GM12872 (cell line): ENCODE measurements at regions not wholly inside any gene's neighbourhood (a gene's known extent, or its start where the extent isn't known, plus 50 kb on each side); places are given as distances from the start of the nearest gene placed in this dataset.

Source experiments
- TF ChIP-seq, protein P1 (sequence below): IDR thresholded peaks from 3 replicates; pipeline ENCODE4 v1.5.1; 2011; ENCODE audit warnings: low read depth, mild to moderate bottlenecking, low read length, moderate library complexity; ENCODE audit not compliant: insufficient read depth

DNA sequence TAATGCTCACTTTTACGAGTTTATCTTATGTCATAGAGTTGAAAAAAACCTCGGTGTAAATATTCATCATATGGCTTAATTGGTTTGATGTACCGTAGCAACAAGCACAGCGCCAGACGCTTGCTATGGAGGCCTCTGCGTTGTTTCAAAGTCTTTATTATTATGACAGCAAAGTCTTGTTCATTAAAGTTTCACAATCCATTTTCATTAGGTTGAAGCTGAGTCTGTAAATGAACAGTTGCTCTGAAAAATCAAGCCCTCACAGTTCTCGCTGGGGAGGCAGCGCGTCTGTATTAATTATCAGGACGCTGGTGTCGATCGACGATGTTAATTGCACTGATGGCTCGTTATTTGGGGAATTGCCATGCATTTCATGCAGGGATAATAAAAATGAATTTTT, 185.6 kb downstream of the INSC start:
- TF ChIP-seq, protein P1, sequence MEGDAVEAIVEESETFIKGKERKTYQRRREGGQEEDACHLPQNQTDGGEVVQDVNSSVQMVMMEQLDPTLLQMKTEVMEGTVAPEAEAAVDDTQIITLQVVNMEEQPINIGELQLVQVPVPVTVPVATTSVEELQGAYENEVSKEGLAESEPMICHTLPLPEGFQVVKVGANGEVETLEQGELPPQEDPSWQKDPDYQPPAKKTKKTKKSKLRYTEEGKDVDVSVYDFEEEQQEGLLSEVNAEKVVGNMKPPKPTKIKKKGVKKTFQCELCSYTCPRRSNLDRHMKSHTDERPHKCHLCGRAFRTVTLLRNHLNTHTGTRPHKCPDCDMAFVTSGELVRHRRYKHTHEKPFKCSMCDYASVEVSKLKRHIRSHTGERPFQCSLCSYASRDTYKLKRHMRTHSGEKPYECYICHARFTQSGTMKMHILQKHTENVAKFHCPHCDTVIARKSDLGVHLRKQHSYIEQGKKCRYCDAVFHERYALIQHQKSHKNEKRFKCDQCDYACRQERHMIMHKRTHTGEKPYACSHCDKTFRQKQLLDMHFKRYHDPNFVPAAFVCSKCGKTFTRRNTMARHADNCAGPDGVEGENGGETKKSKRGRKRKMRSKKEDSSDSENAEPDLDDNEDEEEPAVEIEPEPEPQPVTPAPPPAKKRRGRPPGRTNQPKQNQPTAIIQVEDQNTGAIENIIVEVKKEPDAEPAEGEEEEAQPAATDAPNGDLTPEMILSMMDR, result no peak

DNA sequence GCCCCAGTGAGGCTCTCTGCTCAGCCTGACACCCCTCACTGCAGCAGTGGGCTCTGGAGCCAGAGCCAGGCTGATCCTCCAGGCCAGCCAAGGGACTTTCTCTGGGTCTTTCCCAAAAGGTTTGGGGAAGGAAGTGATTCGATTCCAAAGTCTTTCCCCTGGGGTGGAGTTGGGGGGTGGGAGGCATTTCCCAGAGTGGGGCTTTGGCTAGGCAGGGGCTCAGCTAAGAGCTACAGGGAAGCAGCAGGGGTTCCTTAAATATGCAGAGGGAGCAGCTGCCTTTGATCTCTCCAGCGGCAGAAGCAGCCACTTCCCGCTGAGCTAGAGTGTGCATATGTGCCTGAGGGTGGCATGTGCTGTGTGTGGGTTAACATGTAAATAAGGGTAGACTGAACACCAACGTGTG, 192.9 kb downstream of the INSC start:
- TF ChIP-seq, protein P1, result no peak

DNA sequence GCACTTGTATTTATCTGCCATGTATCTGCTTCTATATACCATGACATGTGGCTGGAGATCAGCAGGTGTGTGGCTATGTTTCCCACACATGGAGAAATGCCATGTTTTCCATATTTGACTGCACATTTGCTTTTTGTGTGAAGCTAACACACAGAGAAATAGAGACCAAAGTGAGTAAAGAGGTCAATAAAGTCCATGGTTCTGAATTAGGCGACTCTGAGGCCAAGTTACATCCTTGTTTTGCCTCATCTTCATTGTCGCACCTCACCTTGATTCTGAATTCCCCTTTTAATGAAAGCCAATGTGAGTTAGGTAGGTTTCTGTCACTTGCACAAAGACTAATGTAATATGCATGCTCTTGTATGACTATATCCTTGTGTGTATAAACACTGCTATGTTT, 194.1 kb downstream of the INSC start:
- TF ChIP-seq, protein P1, result no peak

DNA sequence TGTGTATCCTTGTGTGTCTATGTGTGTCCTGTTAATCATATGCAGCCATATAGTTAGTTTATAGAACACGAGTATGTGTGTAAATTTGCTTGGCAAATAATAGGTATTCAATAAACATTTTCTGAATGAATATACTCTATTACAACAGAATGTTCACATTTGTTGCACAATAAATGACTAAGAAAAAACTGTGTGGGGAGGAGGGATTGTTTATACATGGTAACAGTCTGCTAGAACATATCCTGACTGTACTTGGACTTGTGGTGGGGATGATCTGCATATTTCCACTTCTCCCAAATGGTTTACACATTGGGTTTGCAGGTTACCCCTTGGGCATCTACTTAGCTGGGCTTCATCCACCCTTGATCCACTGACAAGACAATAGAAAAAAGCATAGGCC, 194.6 kb downstream of the INSC start:
- TF ChIP-seq, protein P1, result no peak

DNA sequence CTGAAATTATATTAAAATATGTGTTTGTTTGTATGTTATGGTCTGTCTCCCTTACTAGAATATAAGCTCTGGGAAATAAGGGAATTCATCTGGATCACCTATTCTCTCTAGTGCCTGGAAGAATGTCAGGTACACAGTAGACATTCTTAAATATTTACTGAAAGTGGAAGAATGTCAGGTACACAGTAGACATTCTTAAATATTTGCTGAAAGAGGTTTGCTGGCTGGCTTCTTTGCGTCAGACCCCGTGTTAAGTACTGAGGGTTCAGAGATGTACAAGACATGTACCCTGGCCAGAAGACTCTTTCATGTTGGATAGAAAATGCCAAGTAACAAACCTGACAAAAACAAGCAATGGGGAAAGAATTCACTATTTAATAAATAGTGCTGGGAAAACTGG, 199.1 kb downstream of the INSC start:
- TF ChIP-seq, protein P1, result no peak

DNA sequence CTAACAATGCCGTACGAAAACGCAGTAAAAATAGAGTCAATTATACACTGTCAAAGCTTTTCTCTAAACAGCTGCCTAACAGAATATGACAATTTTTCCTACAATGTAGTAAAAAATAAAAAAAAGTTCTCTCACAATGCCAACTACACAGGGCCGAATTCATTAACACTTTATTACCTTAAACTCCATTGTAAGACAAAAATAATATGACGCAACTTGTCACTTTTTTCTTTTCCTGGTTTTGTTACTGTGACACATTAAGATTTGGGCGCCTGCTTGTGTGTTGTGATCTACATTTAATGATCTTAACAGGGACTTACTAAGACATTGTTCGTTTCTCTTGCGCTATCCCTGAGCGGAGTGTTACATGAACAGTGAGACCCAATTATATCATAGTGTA, 204.1 kb downstream of the INSC start:
- TF ChIP-seq, protein P1, result no peak

DNA sequence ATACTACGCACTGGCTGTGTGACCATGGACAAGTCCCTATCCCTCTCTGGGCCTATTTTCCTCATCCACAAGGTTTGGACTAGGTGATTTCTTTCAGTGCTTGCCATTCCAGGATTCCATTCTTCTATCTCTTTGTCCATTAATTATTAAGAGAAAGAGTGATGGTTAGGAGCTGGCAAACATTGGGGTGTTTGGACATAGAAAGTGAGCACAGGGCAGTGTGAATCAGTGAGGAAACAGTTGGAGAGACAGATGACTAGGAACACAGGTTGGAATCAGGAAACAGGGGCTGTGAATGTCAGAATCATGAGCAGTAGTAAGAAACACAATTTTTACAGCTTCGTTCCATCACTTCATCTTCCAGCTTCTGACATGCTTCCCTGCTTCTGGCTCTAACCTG, 211.8 kb downstream of the INSC start:
- TF ChIP-seq, protein P1, result no peak

DNA sequence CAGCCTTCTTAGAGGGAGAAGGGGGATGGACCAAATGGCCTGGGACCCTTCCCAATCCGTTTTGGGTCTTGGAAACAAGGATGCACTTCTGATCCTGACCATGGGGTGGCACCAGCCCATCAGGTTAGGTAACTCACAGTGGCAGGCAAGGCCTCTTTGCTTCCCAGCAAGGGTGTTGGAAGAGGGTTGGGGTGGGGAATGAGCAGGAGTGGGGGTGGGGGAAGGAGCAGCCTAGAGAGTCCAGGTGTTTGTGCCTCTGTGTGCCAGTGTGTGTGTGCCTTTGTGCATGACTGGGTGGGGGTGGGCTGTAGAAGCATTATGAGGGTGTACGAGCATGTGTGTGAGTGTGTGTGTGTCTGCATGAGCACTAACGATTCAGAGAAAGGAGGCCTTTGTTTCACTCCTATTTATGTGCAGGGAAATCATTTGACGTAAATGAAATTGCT, 213.1 kb downstream of the INSC start:
- TF ChIP-seq, protein P1, result peak; percentile 74
